ENCODE measurements at regions not wholly inside any gene's neighbourhood (a gene's known extent, or its start where the extent isn't known, plus 50 kb on each side); places are given as distances from the start of the nearest gene placed in this dataset.
"Not testable (repeated sequence)": the region's sequence is repeated elsewhere in the genome, so short reads cannot be mapped to it uniquely, and the experiment has no call there.

- no CpG with 5 or more reads among the region's 8 CpGs for WGBS, 2 donors (ENCODE audit: low coverage in 1 of 2)
- no peaks in the 10 kb centered on the region for H3K9me3 ChIP-seq
- H3K4me1 ChIP-seq: no peaks in the 10 kb centered on the region
- H3K27ac ChIP-seq: no peak overlapping the region
- no peak overlapping the region for H3K4me3 ChIP-seq
- no peaks in the 10 kb centered on the region for H3K36me3 ChIP-seq
- no peaks in the 10 kb centered on the region for H3K27me3 ChIP-seq
- no peak for TF ChIP-seq POLR2A (IDR thresholded peaks at IDR 0.05)
- TF ChIP-seq EP300 (IDR thresholded peaks at IDR 0.05): no peak
- TF ChIP-seq CTCF (IDR thresholded peaks at IDR 0.05): no peak
- TF ChIP-seq POLR2AphosphoS5 (IDR thresholded peaks at IDR 0.05): no peak
- no peak for ATAC-seq
These were observed 226.3 kb downstream of the ZIC3 start for GRCh38 chrX:137792214-137792613.

- H3K36me3 ChIP-seq, H3K27me3 ChIP-seq, H3K4me1 ChIP-seq, H3K9me3 ChIP-seq, H3K4me3 ChIP-seq, ATAC-seq, H3K27ac ChIP-seq: not testable (repeated sequence)
- 96 to 100% methylated on average over 1 to 3 of the region's 3 CpGs for WGBS, 2 donors (ENCODE audit: low coverage in 1 of 2)
These were observed 232.0 kb downstream of the ZIC3 start for GRCh38 chrX:137797926-137798325.

- no peaks in the 10 kb centered on the region for H3K9me3 ChIP-seq
- H3K4me3 ChIP-seq: no peak overlapping the region
- no peak for ATAC-seq
- no peaks in the 10 kb centered on the region for H3K27me3 ChIP-seq
- H3K4me1 ChIP-seq: no peaks in the 10 kb centered on the region
- WGBS, 2 donors (ENCODE audit: low coverage in 1 of 2): 43 to 85% methylated on average over 1 of the region's 1 CpG
- no peaks in the 10 kb centered on the region for H3K36me3 ChIP-seq
- no peak overlapping the region for H3K27ac ChIP-seq
- TF ChIP-seq EP300 (IDR thresholded peaks at IDR 0.05): no peak
- no peak for TF ChIP-seq CTCF (IDR thresholded peaks at IDR 0.05)
- TF ChIP-seq POLR2AphosphoS5 (IDR thresholded peaks at IDR 0.05): no peak
- no peak for TF ChIP-seq POLR2A (IDR thresholded peaks at IDR 0.05)
These were observed 257.3 kb downstream of the ZIC3 start for GRCh38 chrX:137823257-137823656.

GRCh38 chrX:137847376-137847775, 281.4 kb downstream of the ZIC3 start:
- H3K4me1 ChIP-seq: no peaks in the 10 kb centered on the region
- ATAC-seq: no peak
- TF ChIP-seq EP300 (IDR thresholded peaks at IDR 0.05) (no peak), CTCF (IDR thresholded peaks at IDR 0.05) (no peak), POLR2AphosphoS5 (IDR thresholded peaks at IDR 0.05) (no peak), POLR2A (IDR thresholded peaks at IDR 0.05) (no peak)
- no peaks in the 10 kb centered on the region for H3K27me3 ChIP-seq
- no peak overlapping the region for H3K4me3 ChIP-seq
- H3K27ac ChIP-seq: no peak overlapping the region
- H3K36me3 ChIP-seq: no peaks in the 10 kb centered on the region
- 20 to 51% methylated on average over 1 to 2 of the region's 2 CpGs for WGBS, 2 donors (ENCODE audit: low coverage in 1 of 2)
- no peaks in the 10 kb centered on the region for H3K9me3 ChIP-seq

GRCh38 chrX:137848266-137848905, 282.5 kb downstream of the ZIC3 start:
- TF ChIP-seq POLR2AphosphoS5 (IDR thresholded peaks at IDR 0.05) (no peak), EP300 (IDR thresholded peaks at IDR 0.05) (no peak), CTCF (IDR thresholded peaks at IDR 0.05) (no peak), POLR2A (IDR thresholded peaks at IDR 0.05) (no peak)
- Histone ChIP-seq H3K4me1 (no peaks in the 10 kb centered on the region), H3K4me3 (no peak overlapping the region), H3K27me3 (no peaks in the 10 kb centered on the region), H3K36me3 (no peaks in the 10 kb centered on the region), H3K27ac (no peak overlapping the region), H3K9me3 (no peaks in the 10 kb centered on the region)
- WGBS, 2 donors (ENCODE audit: low coverage in 1 of 2): 24 to 38% methylated on average over 4 to 11 of the region's 11 CpGs
- ATAC-seq: no peak
